GM12865 (cell line): ENCODE measurements at regions not wholly inside any gene's neighbourhood (a gene's known extent, or its start where the extent isn't known, plus 50 kb on each side); places are given as distances from the start of the nearest gene placed in this dataset.

ENCODE experiments used
- DNase-seq: peaks from one replicate; pipeline ENCODE4 v3.0.0; 2010; ENCODE audit warnings: low read depth
- H3K4me3 ChIP-seq: 2 replicates; pipeline ENCODE4 v1.5.1; 2011; ENCODE audit warnings: mild to moderate bottlenecking, low read depth, low read length, control low read depth
- TF ChIP-seq, protein P1 (sequence below): IDR thresholded peaks from 2 replicates; pipeline ENCODE4 v1.5.1; 2011; ENCODE audit warnings: low read length, control low read depth, low read depth, inconsistent platforms; ENCODE audit not compliant: insufficient read depth; ENCODE audit errors: missing control alignments

- no peak for DNase-seq
- no peak overlapping the region for H3K4me3 ChIP-seq
- TF ChIP-seq, protein P1, sequence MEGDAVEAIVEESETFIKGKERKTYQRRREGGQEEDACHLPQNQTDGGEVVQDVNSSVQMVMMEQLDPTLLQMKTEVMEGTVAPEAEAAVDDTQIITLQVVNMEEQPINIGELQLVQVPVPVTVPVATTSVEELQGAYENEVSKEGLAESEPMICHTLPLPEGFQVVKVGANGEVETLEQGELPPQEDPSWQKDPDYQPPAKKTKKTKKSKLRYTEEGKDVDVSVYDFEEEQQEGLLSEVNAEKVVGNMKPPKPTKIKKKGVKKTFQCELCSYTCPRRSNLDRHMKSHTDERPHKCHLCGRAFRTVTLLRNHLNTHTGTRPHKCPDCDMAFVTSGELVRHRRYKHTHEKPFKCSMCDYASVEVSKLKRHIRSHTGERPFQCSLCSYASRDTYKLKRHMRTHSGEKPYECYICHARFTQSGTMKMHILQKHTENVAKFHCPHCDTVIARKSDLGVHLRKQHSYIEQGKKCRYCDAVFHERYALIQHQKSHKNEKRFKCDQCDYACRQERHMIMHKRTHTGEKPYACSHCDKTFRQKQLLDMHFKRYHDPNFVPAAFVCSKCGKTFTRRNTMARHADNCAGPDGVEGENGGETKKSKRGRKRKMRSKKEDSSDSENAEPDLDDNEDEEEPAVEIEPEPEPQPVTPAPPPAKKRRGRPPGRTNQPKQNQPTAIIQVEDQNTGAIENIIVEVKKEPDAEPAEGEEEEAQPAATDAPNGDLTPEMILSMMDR = no peak
Measured at GRCh38 chr11:109205312-109205711, 216.7 kb upstream of the C11orf87 start.

- TF ChIP-seq, protein P1 = no peak
- H3K4me3 ChIP-seq = no peak overlapping the region
- DNase-seq = no peak
Measured at GRCh38 chr11:109208121-109208520, 213.9 kb upstream of the C11orf87 start.

GRCh38 chr11:109209572-109209971, 212.4 kb upstream of the C11orf87 start:
- TF ChIP-seq, protein P1 = no peak
- no peak for DNase-seq
- no peak overlapping the region for H3K4me3 ChIP-seq

DNA sequence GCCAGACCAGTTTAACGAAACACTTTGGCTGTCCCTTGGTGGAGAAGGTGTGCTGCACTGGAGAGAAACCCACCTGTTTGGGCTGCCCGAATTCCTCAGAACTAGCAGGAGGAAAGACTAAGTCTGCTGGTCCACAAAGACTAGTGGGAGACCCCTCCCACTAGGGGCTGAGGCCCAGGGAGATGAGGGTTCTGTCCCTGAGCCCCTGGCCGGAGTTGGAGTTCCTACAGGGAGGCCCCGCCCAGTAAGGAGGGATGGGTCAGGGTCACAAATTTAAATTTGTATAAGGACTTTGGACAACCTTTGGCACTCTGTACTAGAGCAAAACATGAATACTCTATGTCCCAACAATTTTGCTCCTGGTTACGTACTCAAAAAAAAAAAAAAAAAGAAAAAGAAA, 200.8 kb upstream of the C11orf87 start:
- TF ChIP-seq, protein P1 = no peak
- no peak for DNase-seq
- no peak overlapping the region for H3K4me3 ChIP-seq

DNA sequence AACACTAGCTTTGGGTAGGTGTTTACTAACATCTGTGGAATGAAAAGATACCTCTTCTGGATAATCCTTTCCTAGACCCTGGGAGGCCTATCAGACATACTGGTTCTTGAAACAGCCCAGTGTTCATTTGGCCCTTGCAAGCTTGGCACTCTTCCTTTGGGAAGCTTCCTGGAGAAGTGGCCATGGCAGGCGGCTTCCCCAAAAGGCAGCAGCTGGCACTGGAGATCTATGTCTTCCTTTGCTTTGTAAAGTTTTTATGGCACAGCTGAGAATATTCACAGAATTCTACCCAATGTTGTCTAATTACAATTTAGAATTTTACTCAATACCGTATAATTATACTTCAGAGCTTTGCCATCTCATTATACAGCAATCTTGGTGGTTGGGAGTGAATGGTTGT, 199.2 kb upstream of the C11orf87 start:
- H3K4me3 ChIP-seq = no peak overlapping the region
- DNase-seq = no peak
- TF ChIP-seq, protein P1 = no peak

- DNase-seq = no peak
- H3K4me3 ChIP-seq = no peak overlapping the region
- TF ChIP-seq, protein P1 = no peak
Measured at GRCh38 chr11:109223451-109223850, 198.5 kb upstream of the C11orf87 start.

DNA sequence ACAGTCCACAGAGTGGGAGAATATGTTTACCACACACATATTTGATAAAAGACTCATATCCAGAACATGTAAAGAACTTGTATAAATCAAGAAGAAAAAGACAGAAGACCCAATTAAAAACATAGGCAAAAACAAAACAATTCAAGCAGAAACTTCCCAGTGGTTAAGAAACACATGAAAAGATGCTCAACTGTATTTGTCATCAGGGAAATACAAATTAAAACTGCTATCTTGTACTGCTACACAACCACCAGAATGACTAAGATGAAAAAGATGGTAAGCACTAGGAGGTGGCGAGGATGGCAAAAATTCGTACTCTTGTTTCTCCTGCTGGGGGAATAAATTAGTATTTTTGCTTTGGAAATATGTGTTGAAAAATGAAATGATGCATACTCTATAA, 192.3 kb upstream of the C11orf87 start:
- TF ChIP-seq, protein P1 = no peak
- H3K4me3 ChIP-seq = no peak overlapping the region
- DNase-seq = no peak
